GM18867 (cell line): ENCODE measurements at regions not wholly inside any gene's neighbourhood (a gene's known extent, or its start where the extent isn't known, plus 50 kb on each side); places are given as distances from the start of the nearest gene placed in this dataset.
"Not testable (repeated sequence)": the region's sequence is repeated elsewhere in the genome, so short reads cannot be mapped to it uniquely, and the experiment has no call there.

Experiments
- ATAC-seq: cut with Tn5 transposase; IDR thresholded peaks from one replicate; pipeline ENCODE4 v1.9.1; 2021; ENCODE audit warnings: mild to moderate bottlenecking, moderate library complexity; ENCODE audit not compliant: unreplicated experiment

- no peak for ATAC-seq
These were observed 52.5 kb upstream of the RESF1 start for GRCh38 chr12:31906557-31907301.

DNA sequence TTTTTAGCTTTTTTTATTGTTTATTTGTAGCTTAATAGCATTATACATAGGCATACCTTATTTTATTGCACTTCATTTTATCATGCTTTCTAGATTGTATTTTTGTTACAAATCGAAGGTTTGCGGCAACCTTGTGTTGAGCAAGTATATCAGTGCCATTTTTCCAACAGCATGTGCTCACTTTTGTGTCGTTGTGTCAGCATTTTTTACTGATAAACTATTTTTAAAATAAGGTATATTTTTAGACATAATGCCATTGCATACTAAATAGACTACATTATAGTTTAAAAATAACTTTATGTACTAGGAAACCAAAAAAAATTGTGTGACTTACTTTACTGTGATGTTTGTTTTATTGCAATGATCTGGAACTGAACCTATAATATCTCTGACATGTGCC, 56.2 kb upstream of the RESF1 start:
- no peak for ATAC-seq

GRCh38 chr12:31900271-31900670, 58.9 kb upstream of the RESF1 start:
- ATAC-seq, result no peak

- no peak for ATAC-seq
These were observed 60.1 kb upstream of the RESF1 start for GRCh38 chr12:31899109-31899508.

GRCh38 chr12:31897781-31898503, 61.3 kb upstream of the RESF1 start:
- no peak for ATAC-seq

DNA sequence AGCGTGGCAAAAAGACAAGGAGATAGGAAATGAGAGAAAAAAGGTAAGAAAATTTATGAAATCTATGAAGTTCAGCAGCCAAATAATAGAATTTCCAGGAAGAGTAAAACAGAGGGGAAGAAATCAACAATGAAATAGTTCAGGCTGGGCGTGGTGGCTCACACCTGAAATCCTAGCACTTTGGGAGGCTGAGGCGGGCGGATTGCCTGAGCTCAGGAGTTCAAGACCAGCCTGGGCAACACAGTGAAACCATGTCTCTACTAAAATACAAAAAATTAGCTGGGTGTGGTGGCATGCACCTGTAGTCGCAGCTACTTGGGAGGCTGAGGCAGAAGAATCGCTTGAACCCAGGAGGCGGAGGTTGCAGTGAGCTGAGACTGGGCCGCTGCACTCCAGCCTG, 62.1 kb upstream of the RESF1 start:
- not testable (repeated sequence) for ATAC-seq

DNA sequence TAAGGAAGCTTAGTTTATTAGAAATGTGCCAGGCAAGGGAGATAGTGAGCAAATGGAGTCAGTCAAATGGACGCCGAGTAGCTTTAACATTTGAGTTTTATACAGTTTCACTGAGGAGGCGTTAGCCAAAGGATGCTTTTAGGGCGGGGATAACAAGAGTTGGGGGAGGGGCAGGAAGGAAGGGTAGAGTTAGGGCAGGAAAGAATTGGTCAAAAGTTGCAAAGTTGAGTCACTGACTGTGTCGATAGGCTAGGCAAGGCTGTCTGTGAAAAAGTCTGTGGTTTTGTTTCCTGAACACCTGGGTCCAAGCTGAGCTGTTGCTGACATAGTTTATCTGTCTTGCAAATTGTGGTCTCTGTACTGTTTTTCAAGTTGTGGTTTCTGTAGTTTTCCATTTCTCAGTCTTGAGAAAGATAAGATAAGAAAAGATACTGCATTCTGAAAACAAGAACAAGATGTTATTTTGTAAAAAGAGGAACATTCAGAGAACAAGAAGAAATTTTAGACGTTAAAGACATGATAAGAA, 62.6 kb upstream of the RESF1 start:
- peak; percentile 98 for ATAC-seq

- ATAC-seq, result no peak
These were observed 63.6 kb upstream of the RESF1 start for GRCh38 chr12:31895449-31896150.

DNA sequence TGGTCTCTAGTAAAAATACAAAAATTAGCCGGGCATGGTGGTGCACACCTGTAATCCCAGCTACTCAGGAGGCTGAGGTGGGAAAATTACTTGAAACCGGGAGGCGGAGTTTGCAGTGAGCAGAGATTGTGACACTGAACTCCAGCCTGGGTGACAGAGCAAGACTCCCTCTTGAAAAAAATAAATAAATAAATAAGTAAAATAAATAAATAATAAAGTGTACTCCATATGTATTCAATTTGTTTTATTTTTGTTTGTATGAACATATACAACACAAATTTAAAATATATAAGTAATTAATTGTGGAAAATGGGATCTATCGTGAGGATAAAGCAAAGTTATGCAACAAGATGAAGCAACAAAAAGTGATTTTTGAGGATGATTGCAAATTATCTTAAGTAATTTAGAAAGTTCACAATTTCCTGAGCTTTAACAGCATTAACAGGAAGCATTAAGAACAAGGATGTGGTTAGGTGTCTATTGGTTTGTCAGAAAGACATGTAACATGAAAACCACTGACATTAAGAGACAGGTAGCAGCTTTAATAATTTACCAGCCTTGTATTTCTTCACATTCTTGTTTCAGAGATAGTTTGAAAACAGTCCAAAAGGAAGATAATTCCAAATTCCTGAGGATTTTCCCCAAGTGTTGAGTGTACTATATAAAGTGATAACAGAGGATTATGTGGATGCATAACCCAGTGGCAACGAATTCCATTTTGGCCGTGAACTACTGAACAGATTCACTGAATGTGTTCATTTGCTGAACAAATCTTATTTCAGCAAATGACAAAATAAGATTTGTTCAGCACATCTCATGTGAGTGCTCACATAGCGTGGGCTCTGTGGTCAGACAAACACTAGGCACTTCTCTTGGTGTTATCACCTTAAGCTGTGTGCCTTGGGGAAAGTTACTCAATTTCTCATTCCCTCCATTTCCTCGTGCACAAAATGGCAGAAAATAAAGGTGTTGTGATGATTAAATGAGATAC, 68.6 kb upstream of the RESF1 start:
- peak; percentile 57 for ATAC-seq

DNA sequence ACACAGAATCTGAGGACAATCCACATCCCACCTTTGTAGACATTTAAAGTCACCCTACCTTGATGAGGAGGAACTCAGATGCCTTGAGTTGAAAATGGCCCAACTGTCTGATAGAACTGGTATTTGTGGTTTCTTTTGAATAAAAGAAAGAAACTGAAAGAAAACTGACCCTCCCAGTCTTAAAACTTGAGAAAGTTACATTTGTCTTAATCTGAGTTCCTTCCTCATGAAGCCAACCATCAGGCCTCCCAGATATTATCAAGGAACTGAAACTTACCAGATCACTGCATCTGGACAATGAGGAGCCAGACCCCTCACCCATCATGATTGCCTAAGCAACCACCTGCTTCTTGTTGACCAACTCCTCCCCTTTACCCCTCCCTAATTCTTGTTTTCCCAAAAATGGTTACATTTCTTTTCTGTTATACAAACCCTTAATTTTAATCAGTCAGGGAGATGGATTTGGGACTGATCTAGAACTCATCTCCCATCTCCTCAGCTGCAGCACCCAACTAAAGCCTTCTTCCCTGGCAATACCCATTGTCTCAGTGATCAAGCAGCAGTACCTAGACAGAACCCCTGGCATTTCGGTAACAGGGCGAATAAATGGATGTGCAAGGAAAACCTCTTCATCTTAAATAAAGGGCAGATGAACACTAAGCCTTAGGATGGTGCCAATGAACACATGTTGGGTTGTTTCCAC, 72.0 kb upstream of the RESF1 start:
- ATAC-seq, result peak; percentile 56

DNA sequence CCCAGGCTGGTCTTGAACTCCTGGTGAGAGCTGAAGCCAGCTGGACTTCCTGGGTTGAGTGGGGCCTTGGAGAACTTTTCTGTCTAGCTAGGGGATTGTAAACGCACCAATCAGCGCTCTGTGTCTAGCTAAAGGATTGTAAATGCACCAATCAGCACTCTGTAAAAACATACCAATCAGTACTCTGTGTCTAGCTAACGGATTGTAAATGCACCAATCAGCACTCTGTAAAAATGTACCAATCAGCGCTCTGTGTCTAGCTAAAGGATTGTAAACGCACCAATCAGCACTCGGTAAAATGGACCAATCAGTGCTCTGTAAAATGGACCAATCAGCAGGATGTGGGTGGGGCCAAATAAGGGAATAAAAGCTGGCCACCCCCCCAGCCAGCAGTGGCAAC, 76.5 kb upstream of the RESF1 start:
- not testable (repeated sequence) for ATAC-seq

DNA sequence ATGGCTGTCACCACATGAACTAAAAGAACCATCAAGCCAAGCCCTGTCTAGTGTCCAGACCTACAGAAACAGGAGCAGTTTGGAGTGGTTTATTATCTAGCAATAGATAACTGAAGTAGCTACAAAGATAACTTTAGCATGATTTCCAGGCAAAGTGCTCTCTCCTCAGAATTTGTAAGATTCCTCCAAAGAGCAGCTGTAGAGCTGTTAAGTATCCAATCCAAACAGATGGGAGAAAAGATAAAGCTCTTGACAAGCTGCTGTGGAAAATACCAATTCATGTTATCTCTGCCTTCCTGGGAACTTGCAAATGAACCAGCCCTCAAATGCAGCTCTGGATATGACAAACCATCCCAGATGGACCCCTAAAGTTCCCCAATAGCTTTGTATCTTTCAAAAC, 78.9 kb upstream of the RESF1 start:
- no peak for ATAC-seq

DNA sequence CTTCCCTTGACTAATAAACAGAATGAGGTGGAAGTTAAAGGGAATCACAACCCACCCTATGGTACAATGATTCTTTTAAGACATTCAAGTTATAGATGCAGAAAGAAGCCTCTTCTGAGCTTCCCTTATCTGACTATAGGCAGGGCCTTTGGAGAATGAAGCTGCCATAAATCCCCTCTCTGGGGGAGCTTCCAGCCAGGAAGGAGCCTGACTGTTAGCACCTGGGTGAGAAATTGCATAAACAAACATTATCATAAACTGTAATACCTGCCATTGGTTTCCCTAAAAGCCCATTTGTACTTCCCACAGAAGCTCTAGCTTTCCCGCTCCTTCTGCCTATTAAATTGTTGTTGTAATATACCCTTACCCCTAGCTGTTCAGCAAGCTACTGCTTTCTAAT, 81.3 kb upstream of the RESF1 start:
- no peak for ATAC-seq

DNA sequence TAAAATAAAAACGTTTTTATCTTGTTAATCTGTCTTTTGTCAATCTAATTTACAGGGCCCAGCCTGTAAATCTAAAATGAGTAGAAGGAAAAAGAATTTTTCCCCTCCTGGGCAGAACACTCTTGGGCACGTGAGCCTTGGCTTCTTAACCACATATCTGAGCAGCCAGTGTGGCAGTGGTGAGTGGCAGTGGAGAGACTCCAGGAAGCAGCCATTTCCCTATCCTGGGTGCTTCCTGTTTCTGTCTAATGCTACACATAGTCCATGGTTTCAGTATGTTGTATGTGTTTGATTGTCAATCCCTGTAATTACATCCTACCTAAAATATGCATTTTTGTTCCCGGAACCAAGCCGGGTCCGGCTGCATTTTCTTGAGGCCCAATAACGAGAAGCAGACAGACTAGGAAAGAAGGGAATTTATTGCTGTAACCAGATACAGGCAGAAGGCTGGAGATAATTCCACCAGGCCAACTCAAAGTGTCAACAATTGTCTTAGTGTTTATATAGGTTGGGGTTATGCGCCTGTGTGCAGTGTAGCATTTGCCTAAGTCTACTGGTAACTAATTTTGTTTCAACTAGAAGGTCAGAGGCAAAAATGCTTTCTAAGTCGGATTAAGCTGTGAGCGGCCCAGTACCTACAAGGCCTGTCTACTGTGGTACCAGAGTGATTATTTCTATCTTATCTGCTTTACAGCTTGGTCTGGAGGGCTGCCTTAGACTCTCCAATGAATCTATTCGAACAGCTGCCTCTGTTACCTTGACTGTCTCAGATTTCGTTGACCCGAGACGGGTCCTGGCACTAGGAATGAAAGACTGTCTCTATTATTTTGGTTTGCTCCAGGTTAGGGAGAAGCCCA, 82.4 kb upstream of the RESF1 start:
- ATAC-seq, result no peak

DNA sequence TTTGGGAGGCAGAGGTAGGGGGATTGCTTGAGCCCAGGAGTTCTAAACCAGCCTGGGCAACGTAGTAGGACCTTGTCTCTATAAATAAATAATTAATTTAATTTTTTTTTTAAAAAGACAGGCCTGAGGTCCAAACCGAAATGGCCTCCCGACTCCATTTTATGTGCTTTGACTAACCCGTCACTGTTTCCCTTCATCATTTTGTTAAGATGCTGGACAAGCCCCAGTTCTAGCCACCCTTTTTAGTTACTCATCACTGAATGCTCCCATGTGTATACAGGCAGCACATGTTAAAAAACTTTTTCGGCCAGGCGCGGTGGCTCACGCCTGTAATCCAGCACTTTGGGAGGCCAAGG, 83.6 kb upstream of the RESF1 start:
- no peak for ATAC-seq

DNA sequence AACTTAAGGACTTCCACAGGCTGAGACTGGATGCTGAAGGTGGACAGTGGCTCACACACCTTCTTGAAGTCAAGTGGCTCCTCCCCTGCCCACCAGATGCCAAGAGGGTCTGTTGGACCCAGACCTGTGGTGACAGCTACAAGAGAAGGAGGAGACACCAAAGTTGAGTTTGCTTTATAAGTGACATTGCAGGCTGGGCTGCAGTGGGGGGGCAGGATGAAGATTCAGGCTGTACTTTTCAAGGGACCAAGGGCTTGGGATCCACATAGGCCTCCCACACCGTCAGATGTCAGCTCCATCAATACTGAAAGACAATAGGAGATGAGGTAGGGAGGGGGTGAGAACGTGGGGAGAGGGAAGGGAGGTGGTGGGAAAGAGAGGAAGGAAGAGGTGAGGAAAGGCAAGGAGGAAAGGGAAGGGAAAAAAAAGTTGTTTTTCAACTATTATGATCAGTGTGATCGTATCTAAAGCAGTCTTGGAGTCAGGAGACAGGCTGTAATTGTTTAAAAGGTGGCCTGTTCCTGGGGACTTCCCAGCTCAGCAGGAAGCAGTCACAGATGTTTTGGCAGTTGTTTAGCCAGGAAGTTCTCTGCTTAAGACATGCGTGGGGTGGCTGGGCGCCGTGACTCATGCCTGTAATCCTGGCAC, 84.1 kb upstream of the RESF1 start:
- no peak for ATAC-seq

DNA sequence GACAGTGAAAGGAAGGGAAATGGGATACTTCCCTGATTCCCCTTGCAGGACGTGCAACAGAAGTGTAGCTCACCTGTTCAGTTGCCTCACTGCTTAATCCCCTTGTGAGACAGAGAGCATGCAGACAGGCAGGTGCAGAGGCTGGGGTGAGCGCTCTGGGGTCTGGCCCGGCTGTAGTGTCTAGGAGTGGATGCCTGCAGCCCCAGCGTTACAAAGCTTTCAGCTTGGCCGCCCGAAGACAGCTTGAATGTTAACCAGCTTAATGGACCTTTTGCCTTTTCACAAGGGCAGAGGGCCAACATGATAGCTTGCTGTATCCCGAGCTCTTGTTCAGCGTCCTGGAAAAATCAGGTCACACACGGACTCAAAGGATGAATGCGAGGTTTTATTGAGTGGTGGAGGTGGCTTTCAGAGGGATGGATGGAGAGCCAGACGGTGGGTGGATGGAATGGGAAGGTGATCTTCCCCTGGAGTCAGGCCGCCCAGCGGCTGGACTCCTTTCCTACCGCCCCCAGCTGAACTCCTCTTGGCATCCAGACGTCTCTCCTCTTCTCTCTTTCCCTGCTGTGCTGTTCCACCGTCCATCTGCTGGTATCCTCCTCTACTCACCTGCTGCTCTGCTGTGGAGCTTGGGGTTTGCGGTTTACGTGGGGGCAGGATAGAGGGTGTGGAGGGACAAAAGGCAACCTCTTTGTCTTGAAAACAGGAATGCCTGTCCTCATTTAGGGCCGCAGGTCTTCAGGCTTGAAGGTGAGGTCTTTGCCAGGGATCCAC, 86.2 kb upstream of the RESF1 start:
- no peak for ATAC-seq

DNA sequence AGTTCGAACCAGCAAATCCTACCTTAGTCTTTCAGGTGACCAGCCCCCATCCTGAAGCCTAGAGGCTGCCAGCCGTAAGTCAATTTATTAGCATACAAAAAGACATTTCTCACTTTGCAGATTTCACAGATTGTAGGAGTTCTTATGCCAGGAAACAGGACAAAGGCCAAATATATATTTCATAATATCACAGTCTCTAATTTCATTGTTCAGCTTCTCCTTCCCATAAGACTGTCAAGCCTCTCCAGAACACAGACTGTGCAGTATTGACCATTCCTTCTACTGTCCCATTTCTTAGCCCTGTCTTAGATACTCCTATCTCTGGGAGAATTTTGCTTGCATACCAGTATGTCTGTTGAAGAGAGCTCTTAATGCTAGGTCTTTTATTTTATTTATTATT, 89.2 kb upstream of the RESF1 start:
- no peak for ATAC-seq
